Ureter (tissue), 1 donor: ENCODE measurements at regions not wholly inside any gene's neighbourhood (a gene's known extent, or its start where the extent isn't known, plus 50 kb on each side); places are given as distances from the start of the nearest gene placed in this dataset.
"Not testable (repeated sequence)": the region's sequence is repeated elsewhere in the genome, so short reads cannot be mapped to it uniquely, and the experiment has no call there.

Experiments
- DNase-seq: peaks from one replicate; pipeline ENCODE4 v3.0.0-alpha.2; 2020; ENCODE audit warnings: low spot score
- donor health status: DM: yes; HTN: yes; CAD: no.

GRCh38 chr5:135094339-135095051 is 60.5 kb upstream of the PITX1 start:
- no peak for DNase-seq

- DNase-seq, result not testable (repeated sequence)
Measured at GRCh38 chr5:135093483-135093882, 59.5 kb upstream of the PITX1 start.

- no peak for DNase-seq
Measured at GRCh38 chr5:135092476-135092875, 58.4 kb upstream of the PITX1 start.

GRCh38 chr5:135091286-135091685 is 57.3 kb upstream of the PITX1 start:
- no peak for DNase-seq

GRCh38 chr5:135089912-135090311 is 55.9 kb upstream of the PITX1 start:
- DNase-seq, result no peak

- no peak for DNase-seq
Measured at GRCh38 chr5:135088911-135089310, 54.9 kb upstream of the PITX1 start.

- DNase-seq, result no peak
Measured at GRCh38 chr5:135087950-135088349, 53.9 kb upstream of the PITX1 start.

GRCh38 chr5:135085936-135086725 is 52.1 kb upstream of the PITX1 start:
- no peak for DNase-seq

GRCh38 chr5:135085133-135085935 is 51.3 kb upstream of the PITX1 start:
- no peak for DNase-seq
